Thyroid gland (tissue), 4 donors: ENCODE measurements at regions not wholly inside any gene's neighbourhood (a gene's known extent, or its start where the extent isn't known, plus 50 kb on each side); places are given as distances from the start of the nearest gene placed in this dataset.

Source experiments
- DNase-seq, 2 donors: peaks; one replicate each; pipeline ENCODE4 v3.0.0-alpha.2; 2019
- H3K27ac ChIP-seq, 3 donors: fragments of 200-600 bp; sonication (generic); 1 replicate in 2 of 3; 2 replicates in 1 of 3; pipeline ENCODE4 v1.5.1; 2016 to 2019; ENCODE audit warnings: mild to moderate bottlenecking in 1 of 3, moderate library complexity in 1 of 3
- H3K27me3 ChIP-seq: fragments of 200-600 bp; sonication (generic); one replicate; pipeline ENCODE4 v1.5.1; 2019
- H3K36me3 ChIP-seq, 2 donors: fragments of 200-600 bp; sonication (generic); one replicate each; pipeline ENCODE4 v1.5.1; 2016 to 2019
- H3K4me1 ChIP-seq, 2 donors: fragments of 200-600 bp; sonication (generic); one replicate each; pipeline ENCODE4 v1.5.1; 2017 to 2019
- H3K4me3 ChIP-seq, 3 donors: fragments of 200-600 bp; sonication (generic); replicated peaks in 1 of 3; 1 replicate in 2 of 3; 2 replicates in 1 of 3; pipeline ENCODE4 v1.5.1; 2016; ENCODE audit warnings: mild to moderate bottlenecking in 1 of 3
- H3K9me3 ChIP-seq: fragments of 200-600 bp; sonication (generic); one replicate; pipeline ENCODE4 v1.5.1; 2017
- POLR2A ChIP-seq, 2 donors: fragments of 450-650 bp; IDR thresholded peaks; one replicate each; pipeline ENCODE4 v1.6.1; 2017; ENCODE audit warnings: antibody characterized with exemption in 2 of 2, mild to moderate bottlenecking in 2 of 2, moderate library complexity in 1 of 2
- WGBS, 2 donors: methylation state at CpG; one replicate each; pipeline ENCODE4 v1.1.5; 2017; 5-methylcytosine and 5-hydroxymethylcytosine counted together
- intact Hi-C: fragments of 100-400 bp; cut with DNase I; formaldehyde crosslinking; loops from one replicate; pipeline ENCODE4 v1.15.1; 2023
- TF ChIP-seq, protein P1 (sequence below), 6 experiments: fragments of 200-600 bp in 3 of 6; fragments of 450-650 bp in 3 of 6; sonication (generic) in 3 of 6; IDR thresholded peaks; one replicate each; pipeline ENCODE4 v1.5.1; 2016 to 2019; ENCODE audit warnings: antibody characterized with exemption in 6 of 6, mild to moderate bottlenecking in 2 of 6, inconsistent platforms in 1 of 6, moderate library complexity in 1 of 6

- whole genome bisulfite sequencing, 2 donors: 86 to 87% methylated on average over 6 of the region's 6 CpGs
- Histone ChIP-seq H3K4me1 (no peaks in the 10 kb centered on the region), H3K27ac (no peak overlapping the region), H3K4me3 (no peak overlapping the region), H3K27me3 (no peaks in the 10 kb centered on the region), H3K9me3 (no peaks in the 10 kb centered on the region), H3K36me3 (no peaks in the 10 kb centered on the region)
- intact Hi-C loops: no loop called here
- no peak for TF ChIP-seq POLR2A (IDR thresholded peaks at IDR 0.05)
- TF ChIP-seq, protein P1, sequence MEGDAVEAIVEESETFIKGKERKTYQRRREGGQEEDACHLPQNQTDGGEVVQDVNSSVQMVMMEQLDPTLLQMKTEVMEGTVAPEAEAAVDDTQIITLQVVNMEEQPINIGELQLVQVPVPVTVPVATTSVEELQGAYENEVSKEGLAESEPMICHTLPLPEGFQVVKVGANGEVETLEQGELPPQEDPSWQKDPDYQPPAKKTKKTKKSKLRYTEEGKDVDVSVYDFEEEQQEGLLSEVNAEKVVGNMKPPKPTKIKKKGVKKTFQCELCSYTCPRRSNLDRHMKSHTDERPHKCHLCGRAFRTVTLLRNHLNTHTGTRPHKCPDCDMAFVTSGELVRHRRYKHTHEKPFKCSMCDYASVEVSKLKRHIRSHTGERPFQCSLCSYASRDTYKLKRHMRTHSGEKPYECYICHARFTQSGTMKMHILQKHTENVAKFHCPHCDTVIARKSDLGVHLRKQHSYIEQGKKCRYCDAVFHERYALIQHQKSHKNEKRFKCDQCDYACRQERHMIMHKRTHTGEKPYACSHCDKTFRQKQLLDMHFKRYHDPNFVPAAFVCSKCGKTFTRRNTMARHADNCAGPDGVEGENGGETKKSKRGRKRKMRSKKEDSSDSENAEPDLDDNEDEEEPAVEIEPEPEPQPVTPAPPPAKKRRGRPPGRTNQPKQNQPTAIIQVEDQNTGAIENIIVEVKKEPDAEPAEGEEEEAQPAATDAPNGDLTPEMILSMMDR (IDR thresholded peaks at IDR 0.05): no peak
- no peak for DNase-seq
Observed at GRCh38 chr22:48687606-48688005, 1140.1 kb downstream of the BRD1 start.

- no peaks in the 10 kb centered on the region for H3K27me3 ChIP-seq
- TF ChIP-seq POLR2A (IDR thresholded peaks at IDR 0.05): no peak
- TF ChIP-seq, protein P1 (IDR thresholded peaks at IDR 0.05): no peak
- H3K4me1 ChIP-seq: no peaks in the 10 kb centered on the region
- no peak for DNase-seq
- no peaks in the 10 kb centered on the region for H3K9me3 ChIP-seq
- no peaks in the 10 kb centered on the region for H3K36me3 ChIP-seq
- H3K27ac ChIP-seq: no peak overlapping the region
- intact Hi-C loops: no loop called here
- 87 to 88% methylated on average over 2 of the region's 2 CpGs for WGBS, 2 donors
- no peak overlapping the region for H3K4me3 ChIP-seq
Observed at GRCh38 chr22:48686694-48687302, 1140.9 kb downstream of the BRD1 start.

DNA sequence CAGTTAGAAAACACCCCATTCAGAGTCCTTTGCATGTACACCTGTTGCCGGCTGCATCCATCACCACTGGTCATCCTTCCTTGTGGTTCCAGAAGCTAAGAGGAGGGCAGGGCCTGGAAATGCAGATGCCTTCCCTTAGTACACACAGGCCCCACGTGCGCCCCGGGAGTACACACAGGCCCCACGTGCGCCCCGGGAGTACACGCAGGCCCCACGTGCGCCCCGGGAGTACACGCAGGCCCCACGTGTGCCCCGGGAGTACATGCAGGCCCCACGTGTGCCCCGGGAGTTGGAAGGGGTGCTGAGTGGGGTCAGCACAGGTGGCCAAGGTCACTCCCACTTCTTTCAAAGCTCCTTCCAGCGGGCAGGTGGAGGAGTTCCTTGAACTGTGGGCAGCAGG lies 1141.9 kb downstream of the BRD1 start:
- no peaks in the 10 kb centered on the region for H3K36me3 ChIP-seq
- no peaks in the 10 kb centered on the region for H3K9me3 ChIP-seq
- H3K27ac ChIP-seq: no peak overlapping the region
- intact Hi-C loops: no loop called here
- TF ChIP-seq POLR2A (IDR thresholded peaks at IDR 0.05): no peak
- TF ChIP-seq, protein P1 (IDR thresholded peaks at IDR 0.05): no peak
- no peak overlapping the region for H3K4me3 ChIP-seq
- no peak for DNase-seq
- no peaks in the 10 kb centered on the region for H3K27me3 ChIP-seq
- no peaks in the 10 kb centered on the region for H3K4me1 ChIP-seq
- WGBS, 2 donors: 96 to 100% methylated on average over 8 to 17 of the region's 17 CpGs

GRCh38 chr22:48683640-48684039 lies 1144.0 kb downstream of the BRD1 start:
- H3K27ac ChIP-seq: no peak overlapping the region
- H3K4me1 ChIP-seq: no peaks in the 10 kb centered on the region
- WGBS, 2 donors: 79 to 83% methylated on average over 9 of the region's 9 CpGs
- intact Hi-C loops: no loop called here
- no peaks in the 10 kb centered on the region for H3K27me3 ChIP-seq
- DNase-seq: no peak
- H3K9me3 ChIP-seq: no peaks in the 10 kb centered on the region
- no peak overlapping the region for H3K4me3 ChIP-seq
- TF ChIP-seq, protein P1 (IDR thresholded peaks at IDR 0.05): no peak
- TF ChIP-seq POLR2A (IDR thresholded peaks at IDR 0.05): no peak
- H3K36me3 ChIP-seq: no peaks in the 10 kb centered on the region

DNA sequence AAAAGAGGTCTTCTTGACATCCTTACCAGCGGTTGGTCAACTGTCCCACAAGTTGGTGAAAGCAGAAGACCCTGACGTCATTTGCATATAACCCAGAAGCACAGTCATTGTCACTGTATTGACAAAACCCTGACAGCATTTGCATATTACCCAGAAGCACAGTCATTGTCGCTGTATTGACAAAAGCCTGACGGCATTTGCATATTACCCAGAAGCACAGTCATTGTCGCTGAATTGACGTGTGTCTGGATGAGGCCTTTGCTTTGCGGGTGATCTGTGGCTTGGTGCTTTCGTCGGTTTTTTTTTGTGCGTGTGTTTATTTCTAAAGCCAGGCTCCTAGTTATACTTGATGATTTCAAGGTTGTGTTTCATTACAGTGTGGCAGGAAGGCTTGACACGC lies 1145.2 kb downstream of the BRD1 start:
- Histone ChIP-seq H3K4me3 (no peak overlapping the region), H3K9me3 (no peaks in the 10 kb centered on the region), H3K4me1 (no peaks in the 10 kb centered on the region), H3K27me3 (no peaks in the 10 kb centered on the region), H3K27ac (no peak overlapping the region), H3K36me3 (no peaks in the 10 kb centered on the region)
- DNase-seq: no peak
- 78 to 87% methylated on average over 11 of the region's 11 CpGs for WGBS, 2 donors
- TF ChIP-seq, protein P1 (IDR thresholded peaks at IDR 0.05): no peak
- TF ChIP-seq POLR2A (IDR thresholded peaks at IDR 0.05): no peak
- intact Hi-C loops: no loop called here
